Embryonic facial prominence (tissue), 1 donor: ENCODE measurements at regions not wholly inside any gene's neighbourhood (a gene's known extent, or its start where the extent isn't known, plus 50 kb on each side); places are given as distances from the start of the nearest gene placed in this dataset.
"Not testable (repeated sequence)": the region's sequence is repeated elsewhere in the genome, so short reads cannot be mapped to it uniquely, and the experiment has no call there.

Experiments used
- DNase-seq: peaks from one replicate; pipeline ENCODE4 v3.0.0-alpha.2; 2016; ENCODE audit errors: extremely low spot score

DNA sequence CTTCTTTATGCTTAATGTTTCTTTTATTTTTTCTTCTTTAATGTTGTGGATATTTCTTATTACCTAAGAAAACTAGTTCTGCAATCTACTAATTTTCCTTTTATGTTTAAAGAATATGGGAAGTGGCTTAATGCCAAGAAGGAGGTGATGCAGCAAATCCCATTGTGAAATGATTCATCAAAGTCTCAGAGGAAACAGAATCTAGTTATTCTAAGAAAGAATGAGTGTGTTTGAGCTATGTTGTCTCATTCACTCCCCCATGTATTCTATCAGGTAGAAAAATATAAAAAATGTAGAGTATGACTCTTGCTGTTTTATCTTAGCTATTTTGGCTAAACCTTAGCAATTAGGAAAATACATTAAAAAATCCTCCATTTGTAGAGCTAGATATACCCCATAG lies 659.9 kb upstream of the RGS18 start:
- no peak for DNase-seq

DNA sequence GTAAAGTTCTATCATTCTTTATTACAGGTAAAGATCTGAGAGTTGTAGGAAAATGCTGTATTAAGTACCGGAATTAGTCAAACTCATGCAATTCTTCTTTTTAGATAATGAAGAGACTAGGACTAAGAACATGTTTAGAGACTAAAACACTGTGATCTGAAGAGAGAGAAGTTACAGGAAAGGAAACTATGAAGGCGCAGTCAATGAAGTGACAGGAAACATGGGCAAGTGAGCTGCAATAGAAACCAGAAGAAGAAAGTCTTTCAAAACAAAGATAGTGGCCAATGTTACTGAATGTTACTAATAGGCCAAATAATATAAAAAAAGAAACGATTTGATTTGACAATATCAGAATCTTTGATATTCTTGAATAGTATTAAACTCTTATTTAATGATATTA lies 659.4 kb upstream of the RGS18 start:
- DNase-seq: no peak

DNA sequence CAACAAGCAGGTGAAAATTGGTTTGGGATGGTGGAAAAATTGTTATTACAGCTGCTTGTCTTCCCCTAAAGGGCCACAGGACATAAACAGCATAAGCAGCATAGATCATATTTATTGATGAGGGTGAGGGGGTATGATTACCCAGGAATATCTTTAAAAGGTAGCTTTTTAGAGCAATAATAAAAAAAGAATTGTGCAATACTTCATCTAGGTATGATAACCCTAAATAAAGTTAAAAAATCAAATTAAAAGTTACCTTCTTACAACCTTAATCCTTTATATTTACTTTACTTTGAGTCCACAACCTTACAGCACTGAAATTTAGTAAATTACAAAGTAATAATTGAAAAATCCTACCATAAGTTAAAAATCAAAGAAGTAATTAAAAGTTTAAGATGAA lies 653.3 kb upstream of the RGS18 start:
- DNase-seq: no peak

DNA sequence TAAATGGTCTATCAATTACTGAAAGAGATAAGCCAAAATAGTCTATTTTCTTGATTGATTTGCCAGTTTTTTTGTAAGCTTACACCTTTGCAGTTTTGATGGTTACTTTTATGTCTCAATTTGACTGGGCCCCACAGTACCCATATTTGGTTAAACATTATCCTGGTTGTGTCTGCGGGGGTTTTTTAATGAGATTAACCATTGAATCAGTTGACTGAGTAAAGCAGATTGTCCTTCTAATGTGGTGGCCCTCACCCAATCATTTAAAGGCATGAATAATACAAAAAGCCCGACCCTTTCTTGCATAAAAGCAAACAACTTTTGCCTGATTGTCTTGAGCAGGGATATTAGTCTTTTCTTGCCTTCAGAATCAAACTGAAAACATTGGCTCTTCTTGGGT lies 650.0 kb upstream of the RGS18 start:
- DNase-seq: no peak

DNA sequence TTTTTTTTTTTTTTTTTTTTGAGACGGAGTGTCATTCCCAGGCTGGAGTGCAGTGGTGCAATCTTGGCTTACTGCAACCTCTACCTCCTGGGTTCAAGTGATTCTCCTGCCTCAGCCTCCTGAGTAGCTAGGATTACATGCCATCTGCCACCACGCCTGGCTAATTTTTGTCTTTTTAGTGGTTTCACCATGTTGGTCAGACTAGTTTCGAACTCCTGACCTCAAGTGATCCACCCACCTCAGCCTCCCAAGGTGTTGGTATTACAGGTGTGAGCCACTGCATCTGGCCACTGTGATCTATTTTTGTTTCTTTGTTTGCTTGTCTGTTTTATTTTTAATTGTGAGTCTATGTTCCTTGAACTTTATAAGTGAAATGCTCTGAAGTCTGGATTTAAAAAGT lies 646.8 kb upstream of the RGS18 start:
- not testable (repeated sequence) for DNase-seq

DNA sequence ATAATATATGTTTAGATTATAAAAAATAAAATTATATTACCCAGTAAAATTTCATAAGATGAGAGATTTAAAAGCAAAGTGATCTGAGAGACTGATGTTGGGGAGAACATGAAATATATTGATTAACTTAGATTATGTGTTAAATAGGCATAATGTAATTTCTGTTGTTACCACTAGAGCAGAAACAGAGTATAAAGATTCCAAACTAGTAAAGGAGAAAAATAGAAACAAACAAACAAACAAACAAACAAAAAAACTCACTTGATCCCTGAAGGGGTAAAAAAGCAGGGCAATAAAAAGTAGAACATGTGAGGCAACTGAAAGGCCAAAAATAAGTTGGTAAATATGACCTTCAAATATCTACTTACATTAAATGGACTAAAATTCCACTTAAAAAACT lies 640.4 kb upstream of the RGS18 start:
- no peak for DNase-seq

DNA sequence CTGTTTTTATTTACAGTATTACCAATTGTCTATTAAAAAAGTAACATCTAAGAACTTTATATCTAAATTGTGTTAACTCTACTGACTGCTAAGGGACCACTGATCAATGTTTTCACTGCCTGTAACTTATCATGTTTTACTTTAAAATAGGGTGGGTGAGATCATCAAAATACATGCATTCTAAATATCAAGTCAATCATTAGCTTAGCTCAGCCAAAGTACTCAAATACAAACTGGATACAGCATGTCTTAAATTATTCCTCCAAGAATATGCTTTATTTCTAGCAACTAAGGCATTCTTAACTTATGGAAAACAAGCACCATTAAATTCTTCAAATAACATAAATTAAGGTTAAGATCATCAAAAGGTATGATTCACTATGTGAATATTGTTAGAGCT lies 638.7 kb upstream of the RGS18 start:
- no peak for DNase-seq

DNA sequence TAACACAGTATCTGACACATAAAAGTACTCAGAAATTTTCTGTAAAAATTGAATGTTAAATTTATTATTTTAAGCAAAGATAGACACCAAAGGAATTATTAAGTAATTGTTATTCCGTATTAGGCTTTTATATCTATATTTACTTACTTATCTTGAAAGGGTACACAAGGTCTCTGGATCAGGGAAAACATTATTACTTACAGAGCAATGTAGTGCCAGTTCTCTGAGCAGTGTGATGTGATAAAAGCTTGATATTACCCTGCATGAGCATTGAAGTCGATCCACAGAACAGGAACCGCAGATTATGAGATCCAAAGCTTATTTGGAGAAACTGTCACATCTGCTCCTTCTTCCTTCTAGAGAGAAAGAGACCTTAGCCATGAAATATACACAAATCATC lies 637.9 kb upstream of the RGS18 start:
- DNase-seq: no peak

DNA sequence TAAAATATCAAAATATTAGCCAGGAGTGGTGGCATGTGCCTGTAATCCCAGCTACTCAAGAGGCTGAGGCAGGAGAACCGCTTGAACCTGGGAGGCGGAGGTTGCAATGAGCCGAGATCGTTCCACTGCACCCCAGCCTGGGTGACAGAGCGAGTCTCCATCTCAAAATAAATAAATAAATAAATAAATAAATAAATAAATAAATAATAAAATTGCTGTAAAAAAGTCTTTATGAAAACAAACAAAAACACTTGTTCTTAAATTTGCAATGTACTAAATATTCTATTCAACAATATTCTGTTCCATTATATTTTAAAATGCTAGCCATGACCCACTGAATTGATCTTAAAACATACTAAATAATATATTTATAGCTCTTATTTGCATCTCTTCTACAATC lies 632.3 kb upstream of the RGS18 start:
- DNase-seq: not testable (repeated sequence)

DNA sequence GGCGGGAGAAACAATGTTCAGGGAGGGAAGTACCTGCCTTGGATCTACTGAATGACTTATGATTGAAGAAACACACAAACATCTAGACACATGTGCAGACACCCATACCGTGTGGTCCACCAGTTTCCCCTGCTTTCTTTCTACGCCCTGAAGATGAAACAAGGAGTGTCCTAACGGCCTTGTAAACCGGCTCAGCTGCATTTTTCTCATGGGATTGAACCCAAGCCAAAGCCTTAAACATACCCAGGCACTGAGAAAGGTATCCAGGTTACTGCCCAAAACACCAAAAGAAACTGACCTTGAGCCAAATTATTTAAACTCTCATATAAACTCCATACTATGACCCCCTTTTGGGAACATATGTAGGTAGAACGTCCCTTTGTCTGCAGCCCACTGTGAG lies 630.0 kb upstream of the RGS18 start:
- DNase-seq: no peak

DNA sequence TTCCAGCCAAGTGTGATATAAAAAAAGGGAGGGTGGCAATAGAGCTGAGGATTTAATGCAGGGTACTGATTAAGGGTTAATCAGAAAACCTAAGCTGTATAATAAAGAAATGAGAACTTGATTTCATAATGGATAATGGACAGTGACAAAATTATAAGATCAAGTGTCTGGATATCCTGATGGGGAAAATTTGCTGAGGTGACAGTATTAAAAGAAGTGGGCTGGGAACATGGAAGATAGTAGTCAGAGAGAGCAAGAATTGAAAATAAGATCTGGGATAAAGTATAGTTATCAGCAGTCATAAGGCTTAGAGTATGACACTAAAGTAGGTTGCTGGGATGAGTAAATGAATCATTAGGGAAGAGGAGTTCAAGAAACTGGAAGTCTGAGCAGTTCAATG lies 627.3 kb upstream of the RGS18 start:
- no peak for DNase-seq

DNA sequence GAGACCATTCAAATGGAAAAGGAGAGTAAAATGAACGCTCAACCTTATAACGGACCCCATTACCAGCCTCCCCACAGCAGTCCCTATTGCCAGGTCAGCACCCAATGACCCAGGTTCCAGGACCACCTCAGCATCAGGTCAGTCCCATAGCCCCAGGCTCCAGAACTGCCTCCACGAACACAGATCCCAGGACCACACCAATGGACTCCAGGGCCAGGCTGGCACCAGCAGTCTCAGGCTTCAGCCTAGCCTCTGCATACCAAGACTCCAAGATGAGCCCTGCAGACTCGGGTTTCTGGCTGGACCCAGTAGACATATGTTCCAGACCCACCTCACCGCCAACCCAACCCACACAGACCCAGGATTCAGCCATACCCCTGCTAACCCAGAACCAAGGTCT lies 625.0 kb upstream of the RGS18 start:
- no peak for DNase-seq

DNA sequence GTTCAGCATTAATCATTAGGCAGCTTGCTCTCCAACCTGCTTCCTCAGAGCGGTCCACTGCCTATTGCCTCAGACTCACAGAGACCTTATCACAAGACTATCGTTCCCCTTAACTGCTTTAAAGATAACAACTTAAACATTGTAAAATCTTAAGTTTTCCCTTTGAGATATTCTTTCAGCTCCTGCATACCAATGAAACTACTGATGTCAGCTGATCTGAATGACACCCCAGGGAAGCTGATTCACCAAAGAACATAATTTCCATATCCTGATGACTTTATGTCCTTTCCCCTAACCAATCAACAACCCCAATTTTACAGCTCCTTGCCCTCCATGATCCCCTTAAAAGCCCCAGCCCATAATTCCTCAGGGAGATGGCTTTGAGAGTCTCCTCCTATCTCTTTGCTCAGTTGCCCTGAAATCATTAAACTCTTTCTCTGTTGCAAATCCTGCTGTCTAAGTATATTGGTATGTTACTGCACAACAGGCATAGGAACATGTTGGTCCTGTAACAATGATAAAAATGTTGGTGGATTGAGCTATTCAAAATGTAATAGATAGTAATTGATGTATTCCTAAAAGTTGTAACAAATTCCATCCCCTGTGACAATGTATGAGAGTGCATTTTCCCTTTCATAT lies 621.4 kb upstream of the RGS18 start:
- no peak for DNase-seq

DNA sequence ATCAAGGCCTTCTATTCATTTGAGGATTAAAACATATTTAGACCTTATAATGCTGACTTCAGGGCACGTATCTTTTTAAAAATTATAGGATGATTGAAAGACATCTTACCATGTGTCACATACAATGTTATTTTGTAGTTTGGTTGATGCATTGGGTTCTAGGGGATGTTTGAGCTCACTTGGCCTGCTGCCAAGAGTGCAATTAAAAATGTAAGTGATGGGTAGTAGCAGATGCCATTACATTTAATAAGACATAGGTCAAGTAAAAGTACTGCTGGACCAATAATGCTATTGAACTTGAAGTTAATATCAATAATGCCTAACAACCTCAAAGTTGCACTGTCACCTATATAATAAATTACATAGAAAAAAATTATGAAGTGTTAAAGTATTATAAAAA lies 616.5 kb upstream of the RGS18 start:
- no peak for DNase-seq

DNA sequence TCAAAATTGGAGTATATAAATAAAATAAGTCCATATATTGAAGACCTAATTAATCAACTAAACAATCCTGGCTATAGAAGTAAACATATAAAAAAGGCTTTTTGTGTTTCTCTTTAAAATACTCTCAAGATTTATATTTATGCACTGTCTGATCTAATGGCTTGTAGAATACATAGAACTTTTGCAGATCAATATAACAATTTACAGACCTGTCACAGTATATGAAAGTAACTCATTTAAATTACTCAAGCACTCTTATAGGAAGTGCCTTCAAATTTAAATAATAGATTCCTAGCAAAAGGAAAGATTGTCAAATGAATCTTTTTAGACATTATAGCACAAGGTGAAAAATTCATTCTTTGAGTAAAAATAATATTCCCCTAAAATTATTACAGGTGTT lies 615.8 kb upstream of the RGS18 start:
- no peak for DNase-seq

DNA sequence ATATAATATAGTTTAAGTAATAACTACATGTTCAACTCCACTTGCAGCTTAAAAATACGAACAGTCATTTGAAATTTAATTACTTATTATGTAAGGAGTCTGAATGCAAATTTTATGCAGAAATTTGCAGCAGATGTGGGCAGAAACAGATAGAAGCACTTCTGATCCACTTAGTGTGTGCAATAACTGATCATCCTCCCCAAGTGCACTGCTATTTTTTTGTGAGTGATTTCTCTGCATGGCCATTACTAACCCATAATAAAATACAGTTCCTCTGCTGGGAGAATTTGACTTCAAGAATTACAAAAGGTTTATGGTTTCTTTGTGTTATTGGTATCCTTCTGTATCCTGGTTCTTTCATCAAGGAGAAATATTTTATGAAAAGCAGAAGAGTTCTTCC lies 611.5 kb upstream of the RGS18 start:
- DNase-seq: no peak

DNA sequence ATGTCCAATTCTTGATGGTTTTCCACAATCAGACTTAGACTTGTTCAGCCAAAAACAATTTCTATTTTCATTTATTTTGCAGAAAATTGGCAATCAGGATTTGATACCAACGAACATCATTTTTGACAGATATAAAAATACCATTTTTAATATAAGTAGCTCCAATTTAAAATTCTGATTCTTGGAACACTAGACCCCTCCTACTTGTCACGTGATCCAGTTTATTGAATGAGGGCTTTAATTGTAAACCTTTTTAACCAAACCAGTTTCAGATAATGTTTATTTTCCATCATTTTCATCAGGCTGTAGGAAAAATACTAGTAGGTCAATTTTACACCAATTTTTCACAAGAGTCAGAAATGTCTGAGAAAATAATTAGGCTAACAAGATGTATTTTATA lies 607.2 kb upstream of the RGS18 start:
- no peak for DNase-seq

DNA sequence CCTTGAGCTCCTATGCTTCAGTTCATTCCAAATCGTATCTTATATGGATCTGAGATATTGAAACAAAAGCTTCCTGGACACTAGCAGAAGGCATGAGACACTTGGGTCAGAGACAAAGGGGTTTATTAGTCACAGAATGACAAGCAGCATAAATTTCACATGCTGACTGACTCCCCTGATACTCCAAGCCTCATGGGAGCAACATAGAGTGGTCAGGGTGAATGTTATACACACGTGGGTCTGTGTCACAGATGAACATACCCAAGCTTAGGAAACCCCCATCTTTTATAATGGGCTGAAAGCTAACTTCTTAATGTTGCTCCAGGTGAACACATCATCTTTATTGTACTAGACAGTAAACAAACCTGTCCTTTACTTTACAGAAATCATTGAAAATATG lies 599.9 kb upstream of the RGS18 start:
- no peak for DNase-seq

DNA sequence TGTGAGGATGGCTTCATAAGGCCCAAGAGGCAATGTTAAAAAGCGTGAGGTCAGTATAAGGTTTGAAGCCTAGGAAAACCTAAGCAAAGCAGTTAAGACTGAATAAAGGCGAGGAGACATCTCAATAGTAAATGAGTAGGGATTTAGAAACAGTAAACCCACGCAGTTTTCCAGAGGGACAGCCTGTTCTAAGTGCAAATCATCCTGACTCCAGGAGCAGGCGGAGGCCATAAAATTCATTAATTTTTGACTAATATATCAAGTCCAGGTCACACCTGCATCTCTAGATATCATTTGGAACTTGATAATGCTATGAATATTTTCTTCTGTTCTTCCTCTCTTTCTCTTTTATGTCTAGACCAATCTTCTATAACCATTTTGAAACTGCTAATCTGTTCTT lies 597.0 kb upstream of the RGS18 start:
- DNase-seq: no peak

DNA sequence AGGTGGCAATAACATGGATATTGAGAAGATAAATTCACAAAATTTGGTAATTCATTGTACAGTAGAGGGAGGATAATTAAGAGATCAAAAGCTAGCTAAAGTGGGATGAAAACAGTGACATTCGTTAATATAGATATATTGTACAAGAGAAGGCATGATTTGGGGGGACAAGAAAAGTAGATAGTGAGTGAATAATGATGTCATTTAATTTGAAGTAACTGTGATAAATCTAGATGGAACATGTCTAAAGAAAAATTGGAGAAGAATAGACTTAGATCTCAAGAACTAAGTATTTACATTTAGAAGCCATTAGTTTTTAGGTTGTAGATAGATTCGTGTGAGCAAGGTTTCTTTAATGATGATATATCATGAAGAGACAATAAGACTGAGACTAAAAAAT lies 594.0 kb upstream of the RGS18 start:
- no peak for DNase-seq

DNA sequence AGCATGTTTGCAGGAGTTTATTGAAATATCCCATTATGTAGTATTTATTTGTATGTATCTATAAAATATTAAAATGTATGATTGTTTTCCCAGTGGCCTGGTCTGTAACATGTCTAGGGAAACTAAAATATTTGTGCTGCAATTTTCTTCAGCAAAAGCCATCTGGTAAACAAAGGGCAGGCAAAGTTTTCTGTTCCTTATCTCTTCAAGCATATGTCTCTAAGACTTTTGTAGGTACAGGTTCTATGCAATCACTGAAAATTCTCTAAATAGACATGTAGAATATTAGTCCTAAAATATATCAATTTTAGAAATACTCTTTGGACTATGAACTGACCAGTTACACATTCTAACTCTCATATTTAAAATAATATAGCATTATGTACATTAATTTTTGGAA lies 585.8 kb upstream of the RGS18 start:
- DNase-seq: no peak

DNA sequence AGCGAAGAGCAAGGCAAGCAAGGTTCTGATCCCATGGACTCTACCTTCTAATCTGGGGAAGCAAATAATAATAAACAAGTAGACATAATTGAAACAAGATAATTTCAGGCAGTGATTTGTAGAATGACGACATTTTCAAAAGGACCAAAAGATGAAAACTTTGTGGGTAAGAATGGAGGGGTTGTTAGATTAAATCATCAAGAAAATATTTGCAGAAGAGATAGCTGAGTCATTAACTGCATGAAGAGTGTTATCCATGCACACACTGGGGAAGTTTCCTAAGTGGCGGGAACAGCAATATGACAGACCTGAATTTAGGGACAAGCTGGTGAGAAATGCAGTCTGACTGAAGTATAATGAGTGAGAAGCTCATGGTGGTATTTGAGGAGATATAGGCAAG lies 583.1 kb upstream of the RGS18 start:
- DNase-seq: no peak

DNA sequence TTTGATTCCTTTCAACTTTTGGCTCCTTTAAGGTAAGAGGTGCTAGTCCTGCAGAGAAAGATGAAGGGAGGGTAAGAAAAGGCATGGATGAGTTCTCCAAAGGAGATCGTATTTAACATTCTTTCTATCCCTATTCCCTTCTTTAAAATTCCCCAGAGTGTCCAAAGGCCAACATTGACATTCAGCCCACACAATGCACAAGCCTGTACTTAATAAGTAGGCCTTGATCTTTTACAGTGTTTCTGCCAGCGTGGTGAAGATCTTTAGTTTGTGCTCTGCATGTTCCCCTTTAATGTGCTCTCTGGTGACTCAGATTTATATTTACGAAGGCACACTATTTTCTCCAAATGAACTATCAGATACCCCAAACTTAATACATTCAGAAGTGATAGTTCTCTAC lies 582.5 kb upstream of the RGS18 start:
- no peak for DNase-seq

DNA sequence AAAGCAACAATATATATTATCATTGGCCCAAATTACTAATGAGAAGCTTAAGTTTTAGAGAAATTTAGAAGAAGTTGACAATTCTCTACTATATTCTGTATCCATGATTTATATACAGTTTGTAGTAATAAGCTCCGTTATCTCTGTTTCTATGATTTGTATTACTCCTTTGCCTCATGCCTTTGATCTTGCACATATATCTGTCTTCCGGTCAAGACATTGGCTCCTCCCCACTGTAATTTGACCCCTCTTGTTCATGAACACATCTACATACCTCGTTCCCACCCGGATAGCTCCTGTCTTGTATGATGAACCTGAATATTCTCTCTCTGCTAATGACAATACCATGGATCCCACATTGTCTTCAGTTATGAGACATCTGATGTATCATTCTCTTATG lies 581.0 kb upstream of the RGS18 start:
- no peak for DNase-seq

DNA sequence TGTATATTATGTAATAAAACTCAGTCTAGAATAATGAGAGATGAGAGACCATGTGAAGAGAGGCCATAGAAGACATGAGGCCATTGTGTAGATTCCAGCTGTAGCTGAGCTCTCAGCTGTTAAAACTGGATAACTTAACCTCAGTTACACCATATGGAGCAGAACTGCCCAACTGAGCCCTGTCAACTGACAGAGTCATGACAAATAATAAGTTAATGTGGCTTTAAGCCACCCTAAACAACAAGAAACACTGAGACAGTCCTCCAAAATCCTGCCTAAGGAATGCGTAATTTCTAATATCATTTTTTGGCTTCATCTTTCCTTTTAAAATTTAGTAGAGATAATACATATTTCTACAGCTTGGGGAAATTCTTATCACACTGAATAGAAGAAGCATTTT lies 580.0 kb upstream of the RGS18 start:
- no peak for DNase-seq
